Kidney (tissue), 13 donors: ENCODE measurements at regions not wholly inside any gene's neighbourhood (a gene's known extent, or its start where the extent isn't known, plus 50 kb on each side); places are given as distances from the start of the nearest gene placed in this dataset.

Source experiments
- DNase-seq, 5 donors: peaks; one replicate each; pipeline ENCODE4 v3.0.0-alpha.2; 2013 to 2020
- FAIRE-seq: peaks from 2 replicates; lab custom pipeline; 2012; peaks lifted over from hg19 to GRCh38; lab: Jason Lieb, UNC
- H3K27ac ChIP-seq, 2 donors: one replicate each; pipeline ENCODE4 v1.7.0; 2013; ENCODE audit warnings: low read depth in 2 of 2, low read length in 2 of 2, inconsistent platforms in 1 of 2
- H3K27me3 ChIP-seq: one replicate; pipeline ENCODE4 v1.7.1; 2013; ENCODE audit warnings: low read length, inconsistent platforms; ENCODE audit not compliant: control insufficient read depth, insufficient read depth
- H3K36me3 ChIP-seq, 3 donors: one replicate each; pipeline versions ENCODE4 v1.7.0 to v1.7.1; 2013; ENCODE audit warnings: low read length in 3 of 3, control low read depth in 1 of 3, inconsistent platforms in 1 of 3; ENCODE audit not compliant: insufficient read depth in 3 of 3, control insufficient read depth in 2 of 3
- H3K4me1 ChIP-seq, 3 donors: one replicate each; pipeline versions ENCODE4 v1.7.0 to v1.7.1; 2013; ENCODE audit warnings: low read length in 3 of 3, inconsistent platforms in 1 of 3, low read depth in 1 of 3; ENCODE audit not compliant: control insufficient read depth in 2 of 3, insufficient read depth in 2 of 3
- H3K4me3 ChIP-seq, 3 donors: one replicate each; pipeline versions ENCODE4 v1.7.0 to v1.8.1; 2013; ENCODE audit warnings: low read length in 3 of 3, control low read depth in 1 of 3, inconsistent platforms in 1 of 3
- H3K9ac ChIP-seq, 3 donors: one replicate each; pipeline versions ENCODE4 v1.7.0 to v1.7.1; 2013; ENCODE audit warnings: low read length in 3 of 3, control low read depth in 1 of 3, inconsistent platforms in 1 of 3
- H3K9me3 ChIP-seq, 3 donors: one replicate each; pipeline versions ENCODE4 v1.7.0 to v1.7.1; 2013; ENCODE audit warnings: low read length in 3 of 3, control low read depth in 1 of 3, inconsistent platforms in 1 of 3; ENCODE audit not compliant: control insufficient read depth in 2 of 3, insufficient read depth in 1 of 3
- intact Hi-C: fragments of 100-400 bp; cut with DNase I; formaldehyde crosslinking; loops from one replicate; pipeline ENCODE4 v1.11.1; 2022
- TF ChIP-seq, protein P1 (sequence below): IDR thresholded peaks from 3 replicates; pipeline ENCODE4 v1.5.1; 2012; ENCODE audit warnings: mild to moderate bottlenecking, moderate library complexity, borderline replicate concordance; ENCODE audit not compliant: insufficient read depth; ENCODE audit errors: extremely low read depth
- donor health status: control.
- donor health status: control.
- donor health status: control.
- donor health status: control.
- donor health status: control.
- donor health status: DM: yes; HTN: yes; CAD: no.
- donor health status: Normal renal cell carcinoma (clear cell type).

GRCh38 chr3:43906849-43907507, 216.2 kb downstream of the ABHD5 start:
- no peaks in the 10 kb centered on the region for H3K27me3 ChIP-seq
- DNase-seq (no peak), FAIRE-seq (no peak)
- intact Hi-C loops = no loop called here
- TF ChIP-seq, protein P1, sequence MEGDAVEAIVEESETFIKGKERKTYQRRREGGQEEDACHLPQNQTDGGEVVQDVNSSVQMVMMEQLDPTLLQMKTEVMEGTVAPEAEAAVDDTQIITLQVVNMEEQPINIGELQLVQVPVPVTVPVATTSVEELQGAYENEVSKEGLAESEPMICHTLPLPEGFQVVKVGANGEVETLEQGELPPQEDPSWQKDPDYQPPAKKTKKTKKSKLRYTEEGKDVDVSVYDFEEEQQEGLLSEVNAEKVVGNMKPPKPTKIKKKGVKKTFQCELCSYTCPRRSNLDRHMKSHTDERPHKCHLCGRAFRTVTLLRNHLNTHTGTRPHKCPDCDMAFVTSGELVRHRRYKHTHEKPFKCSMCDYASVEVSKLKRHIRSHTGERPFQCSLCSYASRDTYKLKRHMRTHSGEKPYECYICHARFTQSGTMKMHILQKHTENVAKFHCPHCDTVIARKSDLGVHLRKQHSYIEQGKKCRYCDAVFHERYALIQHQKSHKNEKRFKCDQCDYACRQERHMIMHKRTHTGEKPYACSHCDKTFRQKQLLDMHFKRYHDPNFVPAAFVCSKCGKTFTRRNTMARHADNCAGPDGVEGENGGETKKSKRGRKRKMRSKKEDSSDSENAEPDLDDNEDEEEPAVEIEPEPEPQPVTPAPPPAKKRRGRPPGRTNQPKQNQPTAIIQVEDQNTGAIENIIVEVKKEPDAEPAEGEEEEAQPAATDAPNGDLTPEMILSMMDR = no peak
- H3K36me3 ChIP-seq = no peaks in the 10 kb centered on the region
- no peaks in the 10 kb centered on the region for H3K9me3 ChIP-seq
- H3K9ac ChIP-seq = no peak overlapping the region
- H3K4me3 ChIP-seq = no peak overlapping the region
- H3K4me1 ChIP-seq = no peaks in the 10 kb centered on the region
- H3K27ac ChIP-seq = no peak overlapping the region

GRCh38 chr3:43907508-43907858, 216.7 kb downstream of the ABHD5 start:
- intact Hi-C loops = no loop called here
- Histone ChIP-seq H3K9ac (no peak overlapping the region), H3K36me3 (no peaks in the 10 kb centered on the region), H3K4me1 (no peaks in the 10 kb centered on the region), H3K4me3 (no peak overlapping the region), H3K9me3 (no peaks in the 10 kb centered on the region), H3K27me3 (no peaks in the 10 kb centered on the region), H3K27ac (no peak overlapping the region)
- TF ChIP-seq, protein P1 = no peak
- DNase-seq (no peak), FAIRE-seq (no peak)

GRCh38 chr3:43908456-43908855, 217.7 kb downstream of the ABHD5 start:
- intact Hi-C loops = no loop called here
- no peaks in the 10 kb centered on the region for H3K4me1 ChIP-seq

More at GRCh38 chr3:43908456-43908855, 217.7 kb downstream of the ABHD5 start:
- H3K4me3 ChIP-seq = no peak overlapping the region
- TF ChIP-seq, protein P1 = no peak
- no peaks in the 10 kb centered on the region for H3K9me3 ChIP-seq
- H3K9ac ChIP-seq = no peak overlapping the region
- H3K27ac ChIP-seq = no peak overlapping the region
- no peak for DNase-seq
- no peak for FAIRE-seq
- no peaks in the 10 kb centered on the region for H3K36me3 ChIP-seq
- no peaks in the 10 kb centered on the region for H3K27me3 ChIP-seq
